Hepatocyte (in vitro differentiated cells): ENCODE measurements at regions not wholly inside any gene's neighbourhood (a gene's known extent, or its start where the extent isn't known, plus 50 kb on each side); places are given as distances from the start of the nearest gene placed in this dataset.

Experiments used
- CTCF ChIP-seq: fragments of 200-600 bp; sonication (generic); IDR thresholded peaks from 2 replicates; pipeline ENCODE4 v1.5.1; 2016; ENCODE audit warnings: antibody characterized with exemption, mild to moderate bottlenecking; ENCODE audit not compliant: poor library complexity
- EZH2 ChIP-seq: fragments of 200-600 bp; sonication (generic); IDR thresholded peaks from 2 replicates; pipeline ENCODE4 v1.6.1; 2016; ENCODE audit warnings: antibody characterized with exemption, mild to moderate bottlenecking, borderline replicate concordance

- TF ChIP-seq CTCF (no peak), EZH2 (no peak)
Measured at GRCh38 chr10:78772986-78773530, 295.7 kb upstream of the ZMIZ1 start.
